ENCODE measurements at regions not wholly inside any gene's neighbourhood (a gene's known extent, or its start where the extent isn't known, plus 50 kb on each side); places are given as distances from the start of the nearest gene placed in this dataset.

DNA sequence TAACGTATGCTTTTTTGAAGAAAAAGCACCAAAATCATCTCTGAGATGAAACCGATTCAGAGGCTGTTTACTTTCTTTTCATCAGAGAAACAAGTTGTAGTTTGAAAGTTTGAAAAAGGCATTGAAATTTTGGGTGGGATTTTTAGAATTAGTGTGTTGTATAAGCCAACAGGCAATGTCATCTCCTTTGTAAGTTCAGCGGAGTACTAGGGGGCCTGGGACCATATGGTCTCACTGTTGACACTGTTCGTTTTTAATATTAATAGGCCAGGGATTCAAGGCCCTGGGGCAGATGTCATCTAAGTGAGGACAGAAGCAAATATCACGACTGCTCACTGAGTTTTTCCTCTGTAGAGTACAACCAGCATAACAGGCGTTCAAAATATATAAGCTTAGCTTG is 256.2 kb upstream of the RARB start:
- Histone ChIP-seq H3K27ac (replicated peaks) (no peak overlapping the region), H3K4me3 (replicated peaks; ENCODE audit: insufficient read depth, low read length) (no peak overlapping the region), H3K27me3 (ENCODE audit: insufficient read depth, poor library complexity, severe bottlenecking) (no peaks in the 10 kb centered on the region)
- TF ChIP-seq POLR2AphosphoS5 (IDR thresholded peaks at IDR 0.05; ENCODE audit: low read depth) = no peak
- TF ChIP-seq, protein P1, sequence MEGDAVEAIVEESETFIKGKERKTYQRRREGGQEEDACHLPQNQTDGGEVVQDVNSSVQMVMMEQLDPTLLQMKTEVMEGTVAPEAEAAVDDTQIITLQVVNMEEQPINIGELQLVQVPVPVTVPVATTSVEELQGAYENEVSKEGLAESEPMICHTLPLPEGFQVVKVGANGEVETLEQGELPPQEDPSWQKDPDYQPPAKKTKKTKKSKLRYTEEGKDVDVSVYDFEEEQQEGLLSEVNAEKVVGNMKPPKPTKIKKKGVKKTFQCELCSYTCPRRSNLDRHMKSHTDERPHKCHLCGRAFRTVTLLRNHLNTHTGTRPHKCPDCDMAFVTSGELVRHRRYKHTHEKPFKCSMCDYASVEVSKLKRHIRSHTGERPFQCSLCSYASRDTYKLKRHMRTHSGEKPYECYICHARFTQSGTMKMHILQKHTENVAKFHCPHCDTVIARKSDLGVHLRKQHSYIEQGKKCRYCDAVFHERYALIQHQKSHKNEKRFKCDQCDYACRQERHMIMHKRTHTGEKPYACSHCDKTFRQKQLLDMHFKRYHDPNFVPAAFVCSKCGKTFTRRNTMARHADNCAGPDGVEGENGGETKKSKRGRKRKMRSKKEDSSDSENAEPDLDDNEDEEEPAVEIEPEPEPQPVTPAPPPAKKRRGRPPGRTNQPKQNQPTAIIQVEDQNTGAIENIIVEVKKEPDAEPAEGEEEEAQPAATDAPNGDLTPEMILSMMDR (IDR thresholded peaks at IDR 0.05; ENCODE audit: insufficient read depth, low read length) = no peak
- no peak for TF ChIP-seq GABPA (IDR thresholded peaks at IDR 0.05; ENCODE audit: low read depth)
- TF ChIP-seq, protein P2, sequence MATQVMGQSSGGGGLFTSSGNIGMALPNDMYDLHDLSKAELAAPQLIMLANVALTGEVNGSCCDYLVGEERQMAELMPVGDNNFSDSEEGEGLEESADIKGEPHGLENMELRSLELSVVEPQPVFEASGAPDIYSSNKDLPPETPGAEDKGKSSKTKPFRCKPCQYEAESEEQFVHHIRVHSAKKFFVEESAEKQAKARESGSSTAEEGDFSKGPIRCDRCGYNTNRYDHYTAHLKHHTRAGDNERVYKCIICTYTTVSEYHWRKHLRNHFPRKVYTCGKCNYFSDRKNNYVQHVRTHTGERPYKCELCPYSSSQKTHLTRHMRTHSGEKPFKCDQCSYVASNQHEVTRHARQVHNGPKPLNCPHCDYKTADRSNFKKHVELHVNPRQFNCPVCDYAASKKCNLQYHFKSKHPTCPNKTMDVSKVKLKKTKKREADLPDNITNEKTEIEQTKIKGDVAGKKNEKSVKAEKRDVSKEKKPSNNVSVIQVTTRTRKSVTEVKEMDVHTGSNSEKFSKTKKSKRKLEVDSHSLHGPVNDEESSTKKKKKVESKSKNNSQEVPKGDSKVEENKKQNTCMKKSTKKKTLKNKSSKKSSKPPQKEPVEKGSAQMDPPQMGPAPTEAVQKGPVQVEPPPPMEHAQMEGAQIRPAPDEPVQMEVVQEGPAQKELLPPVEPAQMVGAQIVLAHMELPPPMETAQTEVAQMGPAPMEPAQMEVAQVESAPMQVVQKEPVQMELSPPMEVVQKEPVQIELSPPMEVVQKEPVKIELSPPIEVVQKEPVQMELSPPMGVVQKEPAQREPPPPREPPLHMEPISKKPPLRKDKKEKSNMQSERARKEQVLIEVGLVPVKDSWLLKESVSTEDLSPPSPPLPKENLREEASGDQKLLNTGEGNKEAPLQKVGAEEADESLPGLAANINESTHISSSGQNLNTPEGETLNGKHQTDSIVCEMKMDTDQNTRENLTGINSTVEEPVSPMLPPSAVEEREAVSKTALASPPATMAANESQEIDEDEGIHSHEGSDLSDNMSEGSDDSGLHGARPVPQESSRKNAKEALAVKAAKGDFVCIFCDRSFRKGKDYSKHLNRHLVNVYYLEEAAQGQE (IDR thresholded peaks at IDR 0.05; ENCODE audit: insufficient replicate concordance, low read depth) = no peak
- no peak for TF ChIP-seq SPI1 (IDR thresholded peaks at IDR 0.05; ENCODE audit: borderline replicate concordance, low read depth)
- no peak for DNase-seq (ENCODE audit: low read depth in 1 of 2, low spot score in 1 of 2)

DNA sequence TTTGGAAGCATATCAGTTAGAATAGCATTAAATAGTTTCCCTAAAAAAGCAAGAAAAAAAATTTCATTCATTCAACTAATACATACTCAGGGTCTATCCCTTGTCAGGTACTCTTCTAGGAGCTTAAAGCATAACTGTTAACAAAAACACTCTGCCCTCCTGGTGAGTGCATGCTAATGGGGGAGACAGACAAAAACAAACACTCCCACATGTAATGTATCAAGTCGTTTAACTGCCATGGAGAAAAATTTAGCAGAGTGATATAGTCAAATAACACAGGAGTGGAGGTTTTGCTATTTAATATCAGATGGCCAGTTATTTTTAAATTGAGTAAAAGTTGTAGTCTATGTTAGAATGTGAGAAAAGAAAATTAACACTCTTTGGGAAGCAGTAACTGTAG is 254.5 kb upstream of the RARB start:
- no peak overlapping the region for H3K4me3 ChIP-seq (replicated peaks; ENCODE audit: insufficient read depth, low read length)
- TF ChIP-seq SPI1 (IDR thresholded peaks at IDR 0.05; ENCODE audit: borderline replicate concordance, low read depth) (no peak), GABPA (IDR thresholded peaks at IDR 0.05; ENCODE audit: low read depth) (no peak), POLR2AphosphoS5 (IDR thresholded peaks at IDR 0.05; ENCODE audit: low read depth) (no peak)
- TF ChIP-seq, protein P1 (IDR thresholded peaks at IDR 0.05; ENCODE audit: insufficient read depth, low read length) = no peak
- TF ChIP-seq, protein P2 (IDR thresholded peaks at IDR 0.05; ENCODE audit: insufficient replicate concordance, low read depth) = no peak
- no peaks in the 10 kb centered on the region for H3K27me3 ChIP-seq (ENCODE audit: insufficient read depth, poor library complexity, severe bottlenecking)
- no peak overlapping the region for H3K27ac ChIP-seq (replicated peaks)
- no peak for DNase-seq (ENCODE audit: low read depth in 1 of 2, low spot score in 1 of 2)

DNA sequence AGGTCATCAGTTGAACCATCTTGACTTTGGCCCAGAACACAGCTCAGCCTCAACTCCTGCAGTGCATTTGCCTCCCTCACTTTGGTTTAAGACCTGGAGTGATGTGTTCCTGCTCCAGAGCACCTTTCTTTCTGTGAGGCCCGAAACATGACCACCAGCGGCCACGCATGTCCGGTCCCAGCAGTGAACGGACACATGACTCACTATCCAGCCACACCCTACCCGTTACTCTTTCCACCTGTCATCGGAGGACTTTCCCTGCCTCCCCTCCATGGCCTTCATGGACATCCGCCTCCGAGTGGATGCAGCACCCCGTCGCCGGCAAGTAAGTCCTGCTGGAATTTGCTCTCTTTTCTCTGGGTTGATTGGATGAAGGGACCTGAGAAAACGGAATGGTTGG is 253.8 kb upstream of the RARB start:
- no peak for TF ChIP-seq SPI1 (IDR thresholded peaks at IDR 0.05; ENCODE audit: borderline replicate concordance, low read depth)
- no peak overlapping the region for H3K4me3 ChIP-seq (replicated peaks; ENCODE audit: insufficient read depth, low read length)
- DNase-seq (ENCODE audit: low read depth in 1 of 2, low spot score in 1 of 2) = no peak
- no peaks in the 10 kb centered on the region for H3K27me3 ChIP-seq (ENCODE audit: insufficient read depth, poor library complexity, severe bottlenecking)
- H3K27ac ChIP-seq (replicated peaks) = no peak overlapping the region

DNA sequence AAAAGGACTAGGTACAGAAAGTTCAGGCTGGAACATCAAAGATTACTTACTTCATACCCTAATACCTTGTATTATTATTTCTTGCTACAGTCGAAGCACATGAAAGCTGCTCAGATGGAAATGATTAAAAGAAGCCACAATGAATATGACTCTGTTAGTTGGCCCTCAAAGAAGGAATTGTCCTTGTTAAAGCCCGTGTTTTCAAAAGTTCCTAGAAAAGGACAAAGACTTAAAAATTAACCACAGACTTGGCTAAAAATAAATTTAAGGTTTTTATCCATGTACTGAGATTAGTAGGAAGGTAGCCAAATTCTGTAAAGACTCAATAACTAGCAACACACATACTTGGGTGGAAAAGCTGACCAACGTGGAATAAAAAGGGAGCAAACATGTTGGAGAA is 251.0 kb upstream of the RARB start:
- TF ChIP-seq, protein P2 (IDR thresholded peaks at IDR 0.05; ENCODE audit: insufficient replicate concordance, low read depth) = no peak
- TF ChIP-seq GABPA (IDR thresholded peaks at IDR 0.05; ENCODE audit: low read depth) (no peak), POLR2AphosphoS5 (IDR thresholded peaks at IDR 0.05; ENCODE audit: low read depth) (no peak), SPI1 (IDR thresholded peaks at IDR 0.05; ENCODE audit: borderline replicate concordance, low read depth) (no peak)
- TF ChIP-seq, protein P1 (IDR thresholded peaks at IDR 0.05; ENCODE audit: insufficient read depth, low read length) = no peak
- H3K4me3 ChIP-seq (replicated peaks; ENCODE audit: insufficient read depth, low read length) = no peak overlapping the region
- H3K27me3 ChIP-seq (ENCODE audit: insufficient read depth, poor library complexity, severe bottlenecking) = no peaks in the 10 kb centered on the region
- DNase-seq (ENCODE audit: low read depth in 1 of 2, low spot score in 1 of 2) = no peak
- H3K27ac ChIP-seq (replicated peaks) = no peak overlapping the region
